SK-N-SH treated with all-trans-retinoic acid at 6 μM for 48 hours (cell line): ENCODE measurements at regions not wholly inside any gene's neighbourhood (a gene's known extent, or its start where the extent isn't known, plus 50 kb on each side); places are given as distances from the start of the nearest gene placed in this dataset.

Source experiments
- ISL1 ChIP-seq: fragments of 250-450 bp; sonication (Bioruptor Pico); IDR thresholded peaks from 2 replicates; pipeline ENCODE4 v2.1.2; 2022; ENCODE audit warnings: mild to moderate bottlenecking, moderate library complexity
- RARB ChIP-seq: fragments of 250-450 bp; sonication (Bioruptor Pico); IDR thresholded peaks from 2 replicates; pipeline ENCODE4 v1.8.0; 2021; ENCODE audit warnings: mild to moderate bottlenecking, moderate library complexity
- TOX ChIP-seq: fragments of 250-450 bp; sonication (Bioruptor Pico); IDR thresholded peaks from 2 replicates; pipeline ENCODE4 v1.8.0; 2021; ENCODE audit warnings: mild to moderate bottlenecking, moderate library complexity, borderline replicate concordance

GRCh38 chr3:56980243-56980642 is 80.2 kb upstream of the SPATA12 start:
- TF ChIP-seq ISL1 (no peak), TOX (CRISPR knock-in tag) (no peak), RARB (CRISPR knock-in tag) (no peak)
